ENCODE measurements at regions not wholly inside any gene's neighbourhood (a gene's known extent, or its start where the extent isn't known, plus 50 kb on each side); places are given as distances from the start of the nearest gene placed in this dataset.

DNA sequence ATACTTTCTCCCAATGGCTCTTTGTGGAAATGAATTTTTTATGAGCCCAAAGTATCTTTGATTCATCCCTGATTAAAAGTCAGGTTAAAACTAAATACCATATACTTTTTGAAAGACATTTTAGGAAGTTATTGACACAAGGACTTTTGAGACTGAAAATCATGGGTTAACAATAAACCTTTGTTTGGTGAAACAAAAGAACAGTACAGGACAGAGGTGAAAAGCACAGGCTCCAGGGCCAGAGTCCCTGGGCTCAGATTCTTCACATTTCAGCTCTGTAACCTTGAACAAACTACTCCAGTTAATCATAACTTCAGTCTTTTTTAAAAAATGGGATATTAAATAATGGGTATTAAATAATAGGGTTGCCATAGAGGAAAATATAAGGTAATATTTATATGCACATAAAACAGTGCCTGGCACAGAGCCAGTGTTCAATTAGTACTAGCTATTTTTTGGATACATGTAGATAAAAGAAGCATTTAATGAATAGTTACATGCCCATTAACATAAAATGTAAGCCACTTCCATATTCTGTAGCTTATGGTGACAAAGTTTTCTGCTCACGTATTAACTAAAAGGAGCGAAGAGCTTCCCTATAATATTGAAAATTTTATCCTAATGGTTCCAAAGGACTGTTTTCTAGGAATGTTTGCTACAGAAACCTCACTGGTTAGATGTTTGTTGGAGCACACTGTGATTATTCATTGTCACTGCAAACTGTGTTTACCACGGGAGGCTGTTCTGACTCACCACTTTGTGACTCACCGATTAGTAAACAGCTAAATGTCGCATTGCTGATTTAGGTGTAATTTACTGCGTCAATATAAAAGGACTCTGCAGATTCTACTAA is 255.4 kb downstream of the DAD1 start:
- no peak for DNase-seq

DNA sequence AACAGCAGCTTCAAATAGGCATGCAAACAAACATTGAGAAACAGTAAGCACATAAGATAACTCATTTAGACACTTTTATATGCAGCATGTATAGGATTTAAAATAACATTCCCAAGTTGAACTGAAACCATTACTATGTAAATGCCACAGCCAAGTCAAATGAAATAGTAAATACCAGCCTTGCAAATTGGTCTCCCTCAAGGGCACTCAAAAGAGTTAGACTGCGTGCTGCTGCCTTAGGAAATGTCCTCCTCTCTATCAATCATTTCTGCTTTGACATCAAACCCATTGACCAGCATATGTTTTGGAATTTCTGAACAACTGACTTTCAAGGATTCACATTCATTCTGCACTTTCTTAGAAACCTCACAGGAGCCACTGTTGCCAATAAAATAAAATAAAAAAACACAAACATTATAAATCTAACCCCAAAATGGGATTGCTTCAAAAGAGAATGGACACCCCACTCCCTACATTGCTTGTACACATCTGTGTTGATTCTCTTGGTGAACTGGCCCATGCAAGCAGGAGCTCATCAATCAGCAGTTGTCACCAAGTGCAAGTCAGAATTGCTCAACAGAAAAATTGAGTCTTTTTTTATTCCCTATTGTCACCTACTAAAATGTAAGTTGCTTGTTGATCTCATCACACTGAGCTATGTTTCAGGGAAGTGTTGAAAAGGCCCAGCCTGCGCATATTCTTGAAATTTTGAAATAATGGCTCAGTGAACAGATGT is 256.2 kb downstream of the DAD1 start:
- DNase-seq: no peak

DNA sequence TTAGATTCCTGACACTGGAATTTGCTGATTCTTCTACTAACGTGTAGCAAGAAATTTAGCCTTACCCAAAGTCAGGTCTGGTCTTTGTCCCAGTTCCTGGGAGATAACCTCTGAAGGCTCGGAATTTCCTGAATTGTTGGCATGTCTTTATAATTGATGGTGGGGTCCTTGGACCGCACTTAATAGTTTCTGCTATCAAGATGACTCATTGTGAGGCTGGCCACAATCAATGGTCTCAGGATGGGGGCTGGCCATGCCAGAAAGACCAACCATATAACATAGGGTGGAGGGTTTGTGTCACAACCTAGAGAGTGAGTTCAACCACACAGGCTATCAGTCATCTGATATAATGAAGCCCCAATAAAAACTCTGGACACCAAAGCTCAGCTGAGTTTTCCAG is 259.7 kb downstream of the DAD1 start:
- no peak for DNase-seq

DNA sequence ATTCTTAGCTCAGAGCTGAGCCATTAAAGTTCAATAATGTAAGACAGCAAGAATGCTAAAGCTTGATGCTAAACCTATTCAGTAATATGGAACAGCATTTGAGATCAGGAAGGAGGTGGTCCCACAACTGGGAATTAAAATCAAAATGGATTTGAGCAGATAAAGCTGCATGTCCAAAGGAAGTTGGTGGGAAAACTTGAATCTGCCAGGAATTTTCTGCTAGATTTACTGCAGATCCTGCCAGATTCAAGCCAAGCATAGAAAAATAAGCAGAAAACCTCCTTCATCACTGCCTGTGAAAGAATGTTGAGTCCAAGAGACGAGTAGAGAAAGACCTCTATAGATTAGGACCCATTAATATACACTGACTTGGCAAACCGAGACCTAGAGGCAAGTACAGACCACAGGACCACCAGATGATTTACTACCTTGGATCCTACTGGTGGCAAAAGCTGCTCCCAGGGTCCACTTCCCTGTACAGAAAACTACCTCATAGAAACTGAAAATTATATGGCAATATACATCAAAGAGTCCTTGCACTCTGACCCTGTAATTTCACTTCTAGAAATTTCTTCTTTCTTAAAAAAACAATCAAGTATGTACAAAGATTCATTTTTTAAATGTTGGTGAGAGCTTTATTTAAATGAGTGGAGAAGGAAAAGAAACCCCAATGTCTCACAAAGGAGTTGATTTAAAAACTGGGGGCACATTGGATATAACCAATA is 263.2 kb downstream of the DAD1 start:
- no peak for DNase-seq

DNA sequence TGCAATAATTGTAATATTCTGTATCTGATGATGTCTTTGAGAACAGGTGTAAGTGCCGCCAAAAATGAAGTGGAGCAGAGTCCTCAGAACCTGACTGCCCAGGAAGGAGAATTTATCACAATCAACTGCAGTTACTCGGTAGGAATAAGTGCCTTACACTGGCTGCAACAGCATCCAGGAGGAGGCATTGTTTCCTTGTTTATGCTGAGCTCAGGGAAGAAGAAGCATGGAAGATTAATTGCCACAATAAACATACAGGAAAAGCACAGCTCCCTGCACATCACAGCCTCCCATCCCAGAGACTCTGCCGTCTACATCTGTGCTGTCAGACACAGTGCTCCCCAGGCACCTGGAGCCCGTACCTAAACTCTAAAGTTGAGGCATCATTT is 268.7 kb downstream of the DAD1 start:
- DNase-seq: no peak

DNA sequence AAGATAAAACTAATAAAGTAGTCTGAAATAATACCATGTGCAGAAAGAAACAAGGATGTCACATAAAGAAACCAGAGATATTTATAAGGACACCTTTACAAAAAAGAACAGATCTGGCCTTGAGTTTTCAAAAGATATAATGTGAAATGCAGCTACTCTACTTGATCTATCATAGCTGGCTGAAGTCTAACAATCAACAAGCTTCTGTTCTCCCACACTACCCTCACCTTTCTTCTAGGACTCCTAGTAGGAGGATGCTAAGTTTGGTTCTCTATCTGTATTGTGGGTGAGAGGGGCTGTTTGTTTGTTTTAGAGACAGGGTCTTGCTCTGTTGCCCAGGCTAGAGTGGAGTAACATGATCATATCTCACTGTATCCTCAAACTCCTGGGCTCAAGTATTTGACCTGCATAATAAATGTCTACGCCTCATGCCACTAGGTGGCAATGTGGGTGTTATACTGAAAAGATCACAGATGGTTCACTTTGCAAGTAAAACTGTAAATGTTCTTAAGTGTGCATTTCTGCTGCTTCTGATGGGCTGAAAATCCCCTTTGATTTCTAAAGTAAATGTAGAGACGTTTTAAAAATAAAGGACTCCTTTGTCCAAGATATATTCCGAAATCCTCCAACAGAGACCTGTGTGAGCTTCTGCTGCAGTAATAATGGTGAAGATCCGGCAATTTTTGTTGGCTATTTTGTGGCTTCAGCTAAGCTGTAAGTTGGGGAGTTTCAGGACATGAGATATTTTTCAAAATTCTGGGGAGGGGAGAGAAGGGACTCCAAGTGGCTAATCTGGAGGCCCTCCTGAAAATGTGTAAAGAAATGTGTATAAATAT is 269.3 kb downstream of the DAD1 start:
- DNase-seq: no peak

DNA sequence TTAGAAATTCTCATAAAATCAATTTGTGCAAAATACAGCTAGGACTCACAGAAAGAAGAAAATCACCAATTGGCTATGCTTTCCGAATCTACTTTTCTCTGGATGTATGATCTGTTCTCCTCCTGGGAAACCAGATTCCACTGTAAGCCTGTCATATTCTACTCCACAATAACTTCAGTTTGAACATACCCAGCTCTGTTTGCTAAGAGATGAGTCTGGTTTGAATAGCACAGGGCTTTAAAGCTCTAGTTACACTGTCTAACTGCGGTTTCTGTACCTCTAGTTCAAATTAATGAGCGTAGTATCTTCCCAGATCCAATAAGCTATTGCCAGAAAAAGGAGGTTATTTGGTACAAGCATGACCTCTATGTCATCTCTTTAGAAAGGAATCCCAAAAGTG is 270.1 kb downstream of the DAD1 start:
- DNase-seq: no peak

DNA sequence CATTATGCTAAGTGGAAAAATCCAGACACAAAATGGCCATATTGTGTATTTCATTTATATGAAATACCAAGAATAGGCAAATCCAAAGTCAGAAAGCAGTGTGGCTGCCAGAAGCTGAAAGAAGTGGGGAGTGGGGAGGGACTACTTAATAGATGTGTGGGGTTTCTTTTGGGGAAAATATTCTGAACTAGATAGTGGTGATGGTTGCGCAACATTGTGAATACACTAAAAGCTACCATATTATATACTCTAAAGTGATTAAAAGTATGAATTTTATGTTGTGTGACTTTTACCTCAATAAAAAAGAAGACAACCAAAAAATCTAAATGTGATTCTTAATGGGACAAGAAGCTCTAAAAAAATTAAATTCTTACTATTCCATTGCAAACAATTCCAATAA is 272.6 kb downstream of the DAD1 start:
- no peak for DNase-seq

DNA sequence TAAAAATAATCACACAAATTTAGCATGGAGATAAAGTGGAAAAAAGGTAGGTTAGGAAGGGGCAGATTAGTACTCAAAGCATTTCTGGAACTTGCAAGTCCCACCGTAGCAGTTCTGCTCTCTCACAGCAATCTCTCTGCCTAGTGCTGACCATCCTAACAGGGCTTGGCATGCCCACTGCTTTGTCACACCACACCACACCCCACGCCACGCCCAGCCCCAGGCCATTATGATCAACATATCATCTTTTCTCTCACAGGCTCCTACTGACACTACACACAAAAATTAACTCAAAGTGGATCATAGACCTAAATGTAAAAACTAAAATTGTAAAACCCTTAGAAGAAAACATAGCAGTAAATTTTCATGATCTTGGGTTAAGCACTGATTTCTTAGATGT is 273.7 kb downstream of the DAD1 start:
- DNase-seq: no peak

DNA sequence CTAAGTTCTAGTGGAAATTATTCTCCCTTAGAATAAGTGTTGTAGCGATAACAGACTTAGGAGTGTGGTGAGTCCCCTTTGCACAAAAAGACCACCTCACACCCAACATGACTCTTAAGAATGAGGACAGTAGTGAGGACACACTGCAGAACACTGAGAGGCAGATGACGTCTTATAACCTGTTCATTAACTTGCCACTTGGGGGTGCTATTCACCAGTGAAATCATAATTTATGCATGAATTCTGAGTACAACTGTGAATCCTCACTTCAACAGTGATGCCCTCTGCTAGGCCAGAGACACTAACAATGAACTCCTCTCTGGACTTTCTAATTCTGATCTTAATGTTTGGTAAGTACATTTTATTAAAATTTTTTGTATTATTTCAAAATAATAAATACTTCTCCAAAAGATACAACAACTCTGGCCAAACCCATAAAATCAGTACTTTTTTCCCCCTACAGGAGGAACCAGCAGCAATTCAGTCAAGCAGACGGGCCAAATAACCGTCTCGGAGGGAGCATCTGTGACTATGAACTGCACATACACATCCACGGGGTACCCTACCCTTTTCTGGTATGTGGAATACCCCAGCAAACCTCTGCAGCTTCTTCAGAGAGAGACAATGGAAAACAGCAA is 274.7 kb downstream of the DAD1 start:
- peak; percentile 62 for DNase-seq

DNA sequence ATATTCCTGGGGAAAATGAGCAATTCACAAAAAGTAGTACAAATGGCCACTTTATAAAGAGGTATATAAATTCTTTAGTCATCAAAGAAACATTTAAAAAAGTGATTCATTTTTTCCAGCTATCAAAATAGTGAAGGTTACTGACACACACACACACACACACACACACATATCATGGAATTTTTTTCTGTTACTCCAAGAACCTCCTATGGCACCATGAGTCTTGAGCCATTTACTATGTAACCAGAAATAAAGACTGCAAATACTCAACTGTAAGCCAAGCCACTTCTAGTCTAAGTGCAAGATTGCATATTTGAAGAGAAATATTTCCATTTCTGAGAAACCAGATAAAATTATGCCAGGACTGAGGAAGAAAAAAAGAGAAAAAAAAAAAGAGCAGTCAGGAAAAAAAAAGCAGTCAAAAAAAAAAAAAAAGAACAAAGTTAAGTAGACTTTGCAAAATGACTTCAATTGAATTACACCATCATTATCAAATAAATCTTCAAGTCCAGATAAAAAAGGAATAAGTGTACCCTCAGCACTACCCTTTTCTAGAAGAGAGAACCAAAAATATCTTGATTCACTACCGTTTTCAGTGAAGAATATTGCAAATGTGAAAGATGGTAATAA is 275.7 kb downstream of the DAD1 start:
- DNase-seq: no peak

DNA sequence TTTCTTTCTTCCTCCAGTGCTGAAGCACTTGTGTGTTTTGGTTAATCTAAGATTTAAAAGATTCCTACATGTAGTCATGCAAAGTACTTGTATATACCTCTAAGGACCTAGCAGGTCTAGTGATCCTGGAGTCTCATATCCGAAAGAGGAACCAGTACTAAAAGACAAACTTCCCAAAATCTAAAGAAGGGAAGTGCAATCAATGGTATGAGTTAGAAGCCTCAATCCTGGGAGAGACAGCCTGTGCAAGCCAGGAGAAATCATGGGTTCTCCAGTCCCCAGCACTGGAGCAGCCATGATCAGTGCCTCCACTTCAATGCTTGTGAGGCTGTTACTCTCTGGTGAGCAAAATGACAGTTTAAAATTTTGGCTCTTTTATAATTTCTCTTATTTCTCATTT is 277.4 kb downstream of the DAD1 start:
- no peak for DNase-seq

DNA sequence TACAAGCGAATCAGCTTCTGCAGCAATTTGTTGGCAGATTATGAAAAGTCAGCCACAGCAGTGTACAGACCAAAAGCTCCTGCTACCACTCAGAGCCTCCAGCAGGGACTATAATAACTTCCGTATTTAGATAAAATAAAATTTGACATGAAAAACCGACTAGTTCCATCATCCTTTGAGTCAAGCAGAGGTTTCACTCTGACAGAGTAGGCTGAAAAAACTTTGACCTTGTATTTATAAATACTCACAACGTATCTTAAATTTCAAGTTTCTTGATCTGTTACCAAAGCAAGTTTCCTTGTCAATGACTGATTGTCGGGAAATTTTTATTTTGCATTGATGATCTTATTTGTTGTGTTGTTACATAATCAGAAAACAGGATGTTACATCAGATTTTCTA is 283.4 kb downstream of the DAD1 start:
- DNase-seq: no peak

DNA sequence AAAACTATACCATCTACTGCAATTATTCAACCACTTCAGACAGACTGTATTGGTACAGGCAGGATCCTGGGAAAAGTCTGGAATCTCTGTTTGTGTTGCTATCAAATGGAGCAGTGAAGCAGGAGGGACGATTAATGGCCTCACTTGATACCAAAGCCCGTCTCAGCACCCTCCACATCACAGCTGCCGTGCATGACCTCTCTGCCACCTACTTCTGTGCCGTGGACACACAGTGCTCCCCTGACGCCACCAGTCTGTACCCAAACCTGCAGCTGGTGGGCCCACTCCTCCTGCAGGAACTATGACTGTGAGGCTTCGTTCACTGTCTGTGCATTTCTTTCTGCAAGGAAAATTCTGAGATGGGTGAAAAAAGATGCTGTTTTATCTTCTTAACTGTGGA is 284.7 kb downstream of the DAD1 start:
- DNase-seq: no peak

DNA sequence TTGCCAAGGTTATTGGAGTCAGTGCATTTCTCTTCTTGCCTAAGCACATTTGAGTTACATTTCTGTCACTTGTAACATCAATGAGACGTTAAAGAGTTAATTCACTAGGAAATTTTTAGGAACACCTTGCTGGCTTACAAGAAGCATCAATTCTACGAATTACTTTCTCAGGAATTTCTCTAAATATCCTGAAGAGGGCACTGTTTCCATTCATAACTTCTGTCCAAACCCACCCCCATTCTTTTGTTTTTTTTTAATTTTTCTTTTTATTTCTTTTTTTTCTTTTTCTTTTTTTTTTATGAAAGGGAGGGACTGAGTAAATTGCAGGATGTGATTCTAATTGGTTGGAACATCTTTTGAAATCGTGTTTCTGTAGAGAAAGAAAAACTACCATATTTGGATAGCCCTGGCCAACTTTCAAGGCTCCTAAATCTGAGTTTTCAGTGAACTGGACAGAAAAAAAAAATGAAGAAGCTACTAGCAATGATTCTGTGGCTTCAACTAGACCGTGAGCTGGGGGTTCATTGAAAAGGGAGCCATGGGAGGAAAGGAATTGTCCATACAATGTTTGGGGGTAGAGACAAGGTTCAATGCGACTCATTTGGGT is 285.3 kb downstream of the DAD1 start:
- DNase-seq: no peak

DNA sequence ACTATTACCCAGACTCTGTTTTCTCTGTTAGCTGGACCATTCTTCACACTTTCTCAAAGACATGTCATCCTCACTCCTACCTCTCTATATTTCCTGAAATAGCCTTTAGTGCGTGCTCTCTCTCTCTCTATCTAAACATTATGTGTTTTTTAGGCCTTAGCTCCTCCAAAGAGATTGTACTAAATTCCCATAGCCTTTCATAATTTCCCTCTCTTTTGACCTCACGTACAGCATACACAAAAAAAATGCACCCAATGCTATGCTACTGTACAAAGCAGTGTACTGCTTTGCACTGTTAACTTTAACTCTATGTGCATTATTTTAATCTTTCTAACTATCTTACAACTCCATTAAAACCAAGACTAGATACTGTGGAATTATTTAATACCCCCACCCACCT is 288.4 kb downstream of the DAD1 start:
- DNase-seq: no peak

DNA sequence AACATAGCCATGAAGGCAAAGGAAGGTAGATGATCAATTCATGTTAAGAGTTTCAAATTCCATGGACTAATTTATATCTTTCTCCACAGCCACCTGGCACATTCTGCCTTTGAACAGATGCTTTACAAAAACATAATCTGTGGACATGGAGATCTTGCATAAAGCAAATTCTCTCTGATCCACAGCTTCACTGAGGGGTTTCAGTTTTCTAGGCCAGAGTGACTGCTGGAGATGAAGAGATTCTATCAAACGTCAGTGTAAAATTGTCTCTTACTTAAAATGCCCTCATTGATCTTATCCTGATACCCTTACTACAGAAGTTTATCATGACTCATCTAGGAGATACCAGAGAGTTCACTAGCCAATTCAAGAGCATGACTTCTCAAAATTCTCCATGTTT is 291.6 kb downstream of the DAD1 start:
- no peak for DNase-seq

DNA sequence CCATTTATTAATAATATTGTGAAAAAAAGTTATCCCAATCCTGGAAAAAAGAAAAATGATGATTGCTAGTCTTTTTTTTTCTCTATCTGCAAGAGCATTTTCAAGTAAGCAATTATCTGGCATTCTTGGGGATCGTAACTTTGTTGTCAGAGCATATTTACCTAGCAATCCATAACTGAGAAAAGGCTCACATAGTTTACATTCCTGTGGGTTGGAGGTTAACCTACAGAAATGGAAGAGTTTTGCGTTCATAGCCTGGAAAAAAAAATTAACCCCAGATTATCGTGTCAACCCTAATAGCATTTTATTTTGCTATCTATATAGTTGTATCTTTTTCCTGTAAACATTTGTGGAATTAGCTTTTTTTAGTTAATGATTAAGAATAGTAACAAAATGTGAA is 292.3 kb downstream of the DAD1 start:
- no peak for DNase-seq

DNA sequence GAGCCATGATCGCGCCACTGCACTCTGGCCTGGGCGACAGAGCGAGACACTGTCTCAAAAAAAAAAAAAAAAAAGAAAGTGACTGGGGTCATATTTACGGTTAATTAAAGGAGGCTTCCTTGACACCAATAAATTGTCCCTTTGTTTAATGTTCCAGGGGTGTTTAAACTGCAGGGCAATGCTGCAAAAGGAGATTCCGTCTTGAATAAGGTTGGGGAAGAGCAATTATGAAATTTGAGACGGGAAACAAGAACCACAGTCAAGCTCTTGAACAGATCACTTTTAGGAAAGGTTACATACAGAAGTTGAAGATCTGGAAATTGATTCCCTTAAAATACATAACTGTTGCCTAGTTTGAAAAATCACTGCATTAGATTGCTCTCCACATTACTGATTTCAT is 292.9 kb downstream of the DAD1 start:
- DNase-seq: no peak

DNA sequence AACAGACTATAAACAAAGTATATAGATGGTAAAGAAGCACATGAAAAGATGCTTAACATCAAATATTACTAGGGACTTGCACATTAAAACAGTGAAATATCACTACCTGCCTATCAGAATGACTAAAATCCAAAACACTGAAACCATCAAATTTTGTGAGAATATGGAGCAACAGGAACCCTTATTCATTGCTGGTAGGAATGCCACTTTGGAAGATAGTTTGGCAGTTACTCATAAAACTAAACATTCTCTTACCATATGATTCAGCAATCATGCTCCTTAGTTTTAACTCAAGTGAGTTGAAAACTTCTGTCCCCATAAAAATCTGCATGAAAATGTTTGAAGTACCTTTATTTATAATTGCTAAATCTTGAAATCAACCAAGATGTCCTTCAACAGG is 297.6 kb downstream of the DAD1 start:
- DNase-seq: no peak

DNA sequence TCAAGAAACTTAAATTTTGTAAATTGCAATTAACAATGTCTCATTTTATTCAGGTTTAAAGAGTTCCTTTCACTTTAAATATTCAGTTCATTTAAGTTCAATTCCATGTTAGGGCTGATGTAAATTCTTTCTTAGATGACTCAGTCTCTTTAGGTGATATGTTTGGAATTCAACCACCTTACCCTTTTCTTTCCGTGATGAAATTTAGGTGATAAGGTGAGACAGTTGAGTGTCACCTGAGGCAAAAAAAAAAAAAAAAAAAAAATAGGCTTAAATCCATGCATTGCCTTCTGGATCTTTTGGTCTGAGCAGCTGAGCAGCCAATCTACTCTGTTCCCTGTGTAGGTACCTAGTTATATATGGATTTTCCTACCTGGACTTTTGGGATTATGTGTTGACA is 299.5 kb downstream of the DAD1 start:
- no peak for DNase-seq

DNA sequence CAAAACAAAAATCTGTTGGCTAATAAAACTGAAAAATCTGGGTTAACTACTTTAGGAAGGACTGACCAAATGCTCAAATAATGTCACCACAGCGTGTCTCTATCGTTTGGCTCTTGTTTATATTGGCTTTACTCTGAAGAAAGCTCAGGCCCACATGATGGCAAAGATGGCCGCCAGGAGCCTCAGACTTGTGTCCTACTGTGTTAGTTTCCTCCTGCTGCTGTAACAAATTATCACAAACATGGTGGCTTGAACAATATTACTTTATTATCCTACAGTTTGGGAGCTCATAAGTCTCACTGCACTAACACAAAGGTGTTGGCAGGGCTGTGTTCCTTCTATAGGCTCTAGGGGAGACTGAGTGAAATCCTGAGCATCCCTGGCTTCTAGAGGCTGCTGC is 303.0 kb downstream of the DAD1 start:
- no peak for DNase-seq
